Lower leg skin (tissue), 3 donors: ENCODE measurements at regions not wholly inside any gene's neighbourhood (a gene's known extent, or its start where the extent isn't known, plus 50 kb on each side); places are given as distances from the start of the nearest gene placed in this dataset.

Experiments
- CTCF ChIP-seq, 3 donors: fragments of 450-650 bp; IDR thresholded peaks; one replicate each; pipeline ENCODE4 v1.5.1; 2016; ENCODE audit warnings: antibody characterized with exemption in 3 of 3, mild to moderate bottlenecking in 3 of 3, moderate library complexity in 2 of 3
- POLR2A ChIP-seq, 2 donors: fragments of 450-650 bp; IDR thresholded peaks; one replicate each; pipeline ENCODE4 v1.6.1; 2016 to 2017; ENCODE audit warnings: antibody characterized with exemption in 2 of 2, mild to moderate bottlenecking in 1 of 2, moderate library complexity in 1 of 2

GRCh38 chr13:91078093-91078679 lies 269.3 kb upstream of the MIR17HG start:
- TF ChIP-seq CTCF (IDR thresholded peaks at IDR 0.05) (no peak), POLR2A (IDR thresholded peaks at IDR 0.05) (no peak)
